ENCODE measurements at regions not wholly inside any gene's neighbourhood (a gene's known extent, or its start where the extent isn't known, plus 50 kb on each side); places are given as distances from the start of the nearest gene placed in this dataset.

DNA sequence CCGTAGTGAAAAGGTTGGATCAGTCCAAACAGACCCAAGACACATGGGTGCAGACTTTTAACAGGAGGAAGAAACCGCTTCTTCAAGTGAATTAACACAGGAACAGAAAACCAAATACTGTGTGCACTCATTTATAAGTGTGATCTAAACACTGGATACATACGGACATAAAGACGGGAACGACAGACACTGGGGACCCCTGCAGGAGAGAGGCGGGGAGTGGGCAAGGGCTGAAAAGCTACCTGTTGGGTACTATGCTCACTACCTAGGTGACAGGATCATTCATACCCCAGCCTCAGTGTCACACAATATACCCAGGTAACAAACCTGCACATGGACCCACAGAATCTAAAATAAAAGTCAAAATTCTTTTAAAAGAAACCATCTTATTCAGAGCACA, 326.0 kb upstream of the NOCT start:
- Mint-ChIP-seq H3K4me3 (ENCODE audit: low read depth) (no peak overlapping the region), H3K27ac (no peak overlapping the region), H3K27me3 (no peaks in the 10 kb centered on the region), H3K9me3 (ENCODE audit: low read depth) (peaks cover 2% of the 10 kb centered on the region), H3K36me3 (ENCODE audit: insufficient read depth) (no peaks in the 10 kb centered on the region), H3K4me1 (ENCODE audit: low read depth) (peaks cover 5% of the 10 kb centered on the region)
- TF ChIP-seq, protein P1, sequence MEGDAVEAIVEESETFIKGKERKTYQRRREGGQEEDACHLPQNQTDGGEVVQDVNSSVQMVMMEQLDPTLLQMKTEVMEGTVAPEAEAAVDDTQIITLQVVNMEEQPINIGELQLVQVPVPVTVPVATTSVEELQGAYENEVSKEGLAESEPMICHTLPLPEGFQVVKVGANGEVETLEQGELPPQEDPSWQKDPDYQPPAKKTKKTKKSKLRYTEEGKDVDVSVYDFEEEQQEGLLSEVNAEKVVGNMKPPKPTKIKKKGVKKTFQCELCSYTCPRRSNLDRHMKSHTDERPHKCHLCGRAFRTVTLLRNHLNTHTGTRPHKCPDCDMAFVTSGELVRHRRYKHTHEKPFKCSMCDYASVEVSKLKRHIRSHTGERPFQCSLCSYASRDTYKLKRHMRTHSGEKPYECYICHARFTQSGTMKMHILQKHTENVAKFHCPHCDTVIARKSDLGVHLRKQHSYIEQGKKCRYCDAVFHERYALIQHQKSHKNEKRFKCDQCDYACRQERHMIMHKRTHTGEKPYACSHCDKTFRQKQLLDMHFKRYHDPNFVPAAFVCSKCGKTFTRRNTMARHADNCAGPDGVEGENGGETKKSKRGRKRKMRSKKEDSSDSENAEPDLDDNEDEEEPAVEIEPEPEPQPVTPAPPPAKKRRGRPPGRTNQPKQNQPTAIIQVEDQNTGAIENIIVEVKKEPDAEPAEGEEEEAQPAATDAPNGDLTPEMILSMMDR (IDR thresholded peaks at IDR 0.05; ENCODE audit: unreplicated experiment) = no peak
- no peak for DNase-seq (ENCODE audit: low spot score, unreplicated experiment)

DNA sequence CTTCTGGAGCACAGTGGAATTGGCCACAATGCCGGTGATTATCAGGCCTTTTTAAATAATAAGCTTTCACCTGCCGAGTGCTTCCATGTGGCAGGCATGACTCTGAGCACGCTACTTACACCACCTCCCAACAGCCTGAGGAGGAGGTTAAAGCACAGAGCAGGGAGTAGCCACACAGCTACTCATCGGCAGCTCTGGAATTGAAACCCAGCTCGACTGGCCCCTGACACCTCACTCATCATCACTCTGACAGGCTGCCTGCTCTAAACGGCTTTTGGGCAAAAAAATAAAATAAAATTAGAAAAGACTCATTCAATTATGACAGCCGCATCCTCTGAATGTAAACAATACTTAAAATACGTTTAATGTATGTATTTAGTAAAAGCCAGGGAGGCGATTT, 326.4 kb upstream of the NOCT start:
- Mint-ChIP-seq H3K36me3 (ENCODE audit: insufficient read depth) (no peaks in the 10 kb centered on the region), H3K9me3 (ENCODE audit: low read depth) (peaks cover 2% of the 10 kb centered on the region), H3K4me1 (ENCODE audit: low read depth) (peaks cover 4% of the 10 kb centered on the region)

DNA sequence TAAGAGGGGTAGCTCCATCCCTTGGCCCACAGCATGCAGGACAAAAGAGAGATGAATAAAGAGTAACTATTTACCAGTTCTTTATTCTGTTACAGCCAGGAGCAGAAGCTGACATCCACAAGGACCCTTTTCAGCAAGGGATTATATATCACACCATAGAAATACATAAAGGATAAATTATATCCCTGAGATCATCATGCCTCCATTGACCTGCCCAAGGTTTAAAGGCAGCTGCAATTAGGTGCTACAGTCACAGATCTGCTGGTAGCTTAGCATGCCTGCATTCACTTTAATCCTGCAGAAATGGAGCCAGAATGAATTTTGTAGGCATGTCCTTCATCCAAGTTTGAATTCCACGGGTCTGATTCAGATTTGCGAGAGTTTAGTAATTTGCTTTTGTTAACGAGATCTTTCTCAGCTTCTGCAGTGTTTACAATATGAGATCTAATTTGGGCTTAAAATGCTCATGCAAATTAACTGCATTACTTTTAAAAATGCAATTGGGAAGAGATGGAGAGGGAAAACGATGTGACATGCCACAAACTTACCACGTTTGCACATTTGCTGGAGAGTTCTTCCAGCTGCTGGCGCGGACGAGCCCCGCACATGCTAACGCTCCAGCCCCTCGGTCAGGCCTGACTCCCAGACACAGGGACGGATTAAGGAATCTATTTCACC, 327.0 kb upstream of the NOCT start:
- TF ChIP-seq, protein P1 (IDR thresholded peaks at IDR 0.05; ENCODE audit: unreplicated experiment) = no peak
- peaks cover 6% of the 10 kb centered on the region for H3K9me3 Mint-ChIP-seq (ENCODE audit: low read depth)
- no peaks in the 10 kb centered on the region for H3K27me3 Mint-ChIP-seq
- DNase-seq (ENCODE audit: low spot score, unreplicated experiment) = no peak
- no peak overlapping the region for H3K4me3 Mint-ChIP-seq (ENCODE audit: low read depth)
- no peaks in the 10 kb centered on the region for H3K36me3 Mint-ChIP-seq (ENCODE audit: insufficient read depth)
- H3K27ac Mint-ChIP-seq = no peak overlapping the region
- H3K4me1 Mint-ChIP-seq (ENCODE audit: low read depth) = peaks cover 2% of the 10 kb centered on the region

More for the DNA sequence above, 326.4 kb upstream of the NOCT start:
- Mint-ChIP-seq H3K27ac (no peak overlapping the region), H3K4me3 (ENCODE audit: low read depth) (no peak overlapping the region), H3K27me3 (no peaks in the 10 kb centered on the region)
- TF ChIP-seq, protein P1 (IDR thresholded peaks at IDR 0.05; ENCODE audit: unreplicated experiment) = no peak
- DNase-seq (ENCODE audit: low spot score, unreplicated experiment) = no peak

DNA sequence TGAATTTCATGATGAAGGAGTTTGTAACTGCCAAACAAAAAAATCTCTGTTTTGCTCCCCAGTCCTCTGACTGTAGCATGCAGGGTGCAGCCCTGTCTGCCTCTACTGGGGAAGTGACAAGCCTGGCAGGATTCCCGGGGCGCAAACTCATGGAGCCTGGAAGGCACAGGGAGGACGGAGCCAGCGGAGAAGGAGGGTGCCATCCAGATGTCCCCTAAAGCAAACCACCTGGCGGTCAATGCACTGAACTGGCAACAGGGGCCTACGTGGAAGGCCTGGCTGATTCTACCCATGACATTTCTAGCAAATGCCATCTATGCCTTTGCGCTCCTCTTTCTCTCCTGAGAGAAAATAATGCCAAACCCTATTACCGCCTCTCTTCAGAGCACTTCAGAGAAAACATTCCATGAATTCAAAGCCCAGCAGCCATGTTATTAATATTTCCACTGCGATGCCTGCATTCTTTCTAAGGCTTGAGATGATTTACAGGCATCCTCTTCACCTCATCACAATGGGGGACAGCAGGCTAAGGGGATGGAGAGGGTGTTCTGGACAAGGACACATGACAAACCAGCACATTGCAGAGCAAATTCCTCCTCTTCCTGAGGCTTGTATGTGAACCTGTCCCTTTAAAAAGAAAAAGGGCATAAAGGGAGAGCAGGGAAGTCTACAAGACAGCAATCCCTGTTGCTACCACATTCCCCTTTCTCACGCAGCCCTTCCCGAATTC, 329.3 kb upstream of the NOCT start:
- Mint-ChIP-seq H3K27me3 (no peaks in the 10 kb centered on the region), H3K27ac (no peak overlapping the region), H3K4me1 (ENCODE audit: low read depth) (peaks cover 5% of the 10 kb centered on the region), H3K36me3 (ENCODE audit: insufficient read depth) (no peaks in the 10 kb centered on the region), H3K4me3 (ENCODE audit: low read depth) (no peak overlapping the region), H3K9me3 (ENCODE audit: low read depth) (peaks cover 6% of the 10 kb centered on the region)
- no peak for DNase-seq (ENCODE audit: low spot score, unreplicated experiment)
- TF ChIP-seq, protein P1 (IDR thresholded peaks at IDR 0.05; ENCODE audit: unreplicated experiment) = no peak

DNA sequence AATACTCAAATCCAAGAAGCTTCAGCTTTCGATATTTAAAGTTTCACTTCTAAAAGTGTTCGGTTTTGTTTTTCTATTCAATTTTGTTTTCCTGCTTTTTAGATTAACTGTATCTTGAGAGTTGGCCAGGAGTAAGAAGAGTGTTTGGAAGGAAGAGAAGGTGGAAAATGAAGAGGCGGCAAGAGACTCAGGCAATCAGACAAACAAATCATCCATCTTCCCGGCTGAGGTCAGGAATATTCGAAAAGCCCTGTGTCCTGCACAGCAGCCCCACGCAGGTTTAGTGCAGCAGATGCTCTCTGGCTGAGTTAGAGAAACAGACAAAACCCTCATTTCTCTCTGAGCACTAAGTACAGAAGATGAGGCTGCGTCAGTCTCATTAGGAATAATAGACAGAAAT, 330.3 kb upstream of the NOCT start:
- Mint-ChIP-seq H3K27ac (no peak overlapping the region), H3K4me1 (ENCODE audit: low read depth) (peaks cover 7% of the 10 kb centered on the region), H3K4me3 (ENCODE audit: low read depth) (no peak overlapping the region), H3K36me3 (ENCODE audit: insufficient read depth) (no peaks in the 10 kb centered on the region), H3K9me3 (ENCODE audit: low read depth) (peaks cover 6% of the 10 kb centered on the region), H3K27me3 (no peaks in the 10 kb centered on the region)
- TF ChIP-seq, protein P1 (IDR thresholded peaks at IDR 0.05; ENCODE audit: unreplicated experiment) = no peak
- no peak for DNase-seq (ENCODE audit: low spot score, unreplicated experiment)

All from progenitor cell of endocrine pancreas (in vitro differentiated cells).